ENCODE measurements at regions not wholly inside any gene's neighbourhood (a gene's known extent, or its start where the extent isn't known, plus 50 kb on each side); places are given as distances from the start of the nearest gene placed in this dataset.
A peak's percentile ranks its signal among the peaks of the same experiment; 100 is the strongest.

- Histone ChIP-seq H3K36me3 (no peaks in the 10 kb centered on the region), H3K9me3 (no peaks in the 10 kb centered on the region), H3K4me3 (no peak overlapping the region), H3K27me3 (no peaks in the 10 kb centered on the region)
- DNase-seq, result peak; percentile 43
These were observed 201.7 kb upstream of the CHRM3 start for GRCh38 chr1:239184561-239185244.

- DNase-seq, result no peak
- no peaks in the 10 kb centered on the region for H3K27me3 ChIP-seq
- no peak overlapping the region for H3K4me3 ChIP-seq
- no peaks in the 10 kb centered on the region for H3K9me3 ChIP-seq
- no peaks in the 10 kb centered on the region for H3K36me3 ChIP-seq
These were observed 207.4 kb upstream of the CHRM3 start for GRCh38 chr1:239178961-239179360.

GRCh38 chr1:239174880-239175279 is 211.5 kb upstream of the CHRM3 start:
- Histone ChIP-seq H3K4me3 (no peak overlapping the region), H3K27me3 (no peaks in the 10 kb centered on the region), H3K36me3 (no peaks in the 10 kb centered on the region), H3K9me3 (no peaks in the 10 kb centered on the region; the same call in 1 of the 2 replicates)
- no peak for DNase-seq

GRCh38 chr1:239170828-239171227 is 215.5 kb upstream of the CHRM3 start:
- no peaks in the 10 kb centered on the region for H3K36me3 ChIP-seq
- no peak overlapping the region for H3K4me3 ChIP-seq
- H3K9me3 ChIP-seq, result peaks cover 7% of the 10 kb centered on the region
- DNase-seq, result no peak
- H3K27me3 ChIP-seq, result no peaks in the 10 kb centered on the region

- Histone ChIP-seq H3K4me3 (no peak overlapping the region), H3K27me3 (no peaks in the 10 kb centered on the region), H3K9me3 (peaks cover 7% of the 10 kb centered on the region), H3K36me3 (no peaks in the 10 kb centered on the region)
- no peak for DNase-seq
These were observed 217.1 kb upstream of the CHRM3 start for GRCh38 chr1:239169276-239169675.

GRCh38 chr1:239164451-239165180 is 221.8 kb upstream of the CHRM3 start:
- Histone ChIP-seq H3K27me3 (no peaks in the 10 kb centered on the region), H3K9me3 (peaks cover 7% of the 10 kb centered on the region), H3K4me3 (no peak overlapping the region), H3K36me3 (no peaks in the 10 kb centered on the region)
- no peak for DNase-seq

- DNase-seq, result no peak
- Histone ChIP-seq H3K9me3 (no peaks in the 10 kb centered on the region), H3K4me3 (no peak overlapping the region), H3K36me3 (no peaks in the 10 kb centered on the region), H3K27me3 (no peaks in the 10 kb centered on the region)
These were observed 230.8 kb upstream of the CHRM3 start for GRCh38 chr1:239155466-239156091.

- DNase-seq, result no peak
- H3K4me3 ChIP-seq, result no peak overlapping the region
- H3K27me3 ChIP-seq, result no peaks in the 10 kb centered on the region
- H3K36me3 ChIP-seq, result no peaks in the 10 kb centered on the region
- no peaks in the 10 kb centered on the region for H3K9me3 ChIP-seq
These were observed 234.4 kb upstream of the CHRM3 start for GRCh38 chr1:239151937-239152336.

GRCh38 chr1:239140968-239141367 is 245.4 kb upstream of the CHRM3 start:
- Histone ChIP-seq H3K9me3 (no peaks in the 10 kb centered on the region), H3K27me3 (peaks cover 2% of the 10 kb centered on the region; the same call in 1 of the 2 replicates), H3K36me3 (no peaks in the 10 kb centered on the region), H3K4me3 (no peak overlapping the region)
- no peak for DNase-seq

- Histone ChIP-seq H3K27me3 (peaks cover 2% of the 10 kb centered on the region; the same call in 1 of the 2 replicates), H3K4me3 (no peak overlapping the region), H3K9me3 (no peaks in the 10 kb centered on the region), H3K36me3 (no peaks in the 10 kb centered on the region)
- no peak for DNase-seq
These were observed 246.6 kb upstream of the CHRM3 start for GRCh38 chr1:239139801-239140200.

GRCh38 chr1:239128541-239128940 is 257.8 kb upstream of the CHRM3 start:
- no peak for DNase-seq
- Histone ChIP-seq H3K9me3 (no peaks in the 10 kb centered on the region), H3K4me3 (no peak overlapping the region), H3K27me3 (no peaks in the 10 kb centered on the region), H3K36me3 (no peaks in the 10 kb centered on the region)

GRCh38 chr1:239126884-239127283 is 259.5 kb upstream of the CHRM3 start:
- H3K36me3 ChIP-seq, result no peaks in the 10 kb centered on the region
- DNase-seq, result no peak
- no peak overlapping the region for H3K4me3 ChIP-seq
- H3K27me3 ChIP-seq, result no peaks in the 10 kb centered on the region
- H3K9me3 ChIP-seq, result no peaks in the 10 kb centered on the region

- no peaks in the 10 kb centered on the region for H3K36me3 ChIP-seq
- H3K9me3 ChIP-seq, result no peaks in the 10 kb centered on the region
- no peak overlapping the region for H3K4me3 ChIP-seq
- no peaks in the 10 kb centered on the region for H3K27me3 ChIP-seq
- DNase-seq, result no peak
These were observed 260.5 kb upstream of the CHRM3 start for GRCh38 chr1:239125893-239126292.

GRCh38 chr1:239125027-239125426 is 261.3 kb upstream of the CHRM3 start:
- H3K9me3 ChIP-seq, result no peaks in the 10 kb centered on the region
- no peaks in the 10 kb centered on the region for H3K36me3 ChIP-seq
- no peaks in the 10 kb centered on the region for H3K27me3 ChIP-seq
- no peak overlapping the region for H3K4me3 ChIP-seq
- peak; percentile 6 for DNase-seq

GRCh38 chr1:239123260-239123659 is 263.1 kb upstream of the CHRM3 start:
- H3K36me3 ChIP-seq, result no peaks in the 10 kb centered on the region
- no peaks in the 10 kb centered on the region for H3K27me3 ChIP-seq
- no peak for DNase-seq
- no peak overlapping the region for H3K4me3 ChIP-seq
- no peaks in the 10 kb centered on the region for H3K9me3 ChIP-seq

GRCh38 chr1:239112101-239112935 is 274.1 kb upstream of the CHRM3 start:
- DNase-seq, result no peak
- H3K27me3 ChIP-seq, result no peaks in the 10 kb centered on the region
- H3K4me3 ChIP-seq, result no peak overlapping the region
- no peaks in the 10 kb centered on the region for H3K36me3 ChIP-seq
- H3K9me3 ChIP-seq, result no peaks in the 10 kb centered on the region

- DNase-seq, result no peak
- Histone ChIP-seq H3K36me3 (no peaks in the 10 kb centered on the region), H3K9me3 (no peaks in the 10 kb centered on the region), H3K4me3 (no peak overlapping the region), H3K27me3 (no peaks in the 10 kb centered on the region)
These were observed 278.7 kb upstream of the CHRM3 start for GRCh38 chr1:239107676-239108075.

Measured in MG63 (cell line).